OCI-LY3 (cell line): ENCODE measurements at regions not wholly inside any gene's neighbourhood (a gene's known extent, or its start where the extent isn't known, plus 50 kb on each side); places are given as distances from the start of the nearest gene placed in this dataset.
"Not testable (repeated sequence)": the region's sequence is repeated elsewhere in the genome, so short reads cannot be mapped to it uniquely, and the experiment has no call there.

Experiments used
- H2AFZ ChIP-seq: fragments of 200-600, 300-600 bp; shearing (Covaris generic); 2 replicates; pipeline ENCODE4 v1.6.0; 2014; ENCODE audit warnings: antibody characterized with exemption, low read depth, low read length
- H3K27ac ChIP-seq: fragments of 200-600, 300-600 bp; sonication (generic); 2 replicates; pipeline ENCODE4 v1.5.1; 2014; ENCODE audit warnings: mild to moderate bottlenecking, low read length, moderate library complexity, mixed read lengths
- H3K27me3 ChIP-seq: fragments of 200-600, 300-600 bp; sonication (generic); 2 replicates; pipeline ENCODE4 v1.6.1; 2014; ENCODE audit warnings: low read depth, low read length, mixed read lengths
- H3K36me3 ChIP-seq: fragments of 200-600, 300-600 bp; sonication (generic); replicated peaks from 2 replicates; pipeline ENCODE3; 2014; ENCODE audit warnings: low read depth, low read length, mixed read lengths
- H3K4me1 ChIP-seq: fragments of 300-600, 200-600 bp; sonication (generic); 2 replicates; pipeline ENCODE4 v1.6.1; 2014; ENCODE audit warnings: low read length, mixed read lengths
- H3K4me2 ChIP-seq: fragments of 200-600, 300-600 bp; sonication (generic); 2 replicates; pipeline ENCODE4 v1.6.1; 2014; ENCODE audit warnings: low read length, mixed read lengths
- H3K4me3 ChIP-seq: fragments of 300-600, 200-600 bp; sonication (generic); 2 replicates; pipeline ENCODE4 v1.5.1; 2014; ENCODE audit warnings: antibody characterized with exemption, mild to moderate bottlenecking, low read length, moderate library complexity
- H3K79me2 ChIP-seq: fragments of 300-600, 200-600 bp; shearing (Covaris generic); 2 replicates; pipeline ENCODE4 v1.6.1; 2014; ENCODE audit warnings: mild to moderate bottlenecking, low read length, mixed read lengths
- H3K9ac ChIP-seq: fragments of 300-600, 200-600 bp; shearing (Covaris generic); 2 replicates; pipeline ENCODE4 v1.6.0; 2014; ENCODE audit warnings: mild to moderate bottlenecking, low read length, moderate library complexity
- H3K9me3 ChIP-seq: fragments of 200-600, 300-600 bp; shearing (Covaris generic); 2 replicates; pipeline ENCODE4 v1.6.1; 2014; ENCODE audit warnings: low read length, mixed read lengths; ENCODE audit not compliant: insufficient read depth
- H4K20me1 ChIP-seq: fragments of 200-600, 300-600 bp; sonication (generic); 2 replicates; pipeline ENCODE4 v1.6.1; 2016; ENCODE audit warnings: low read length, mixed read lengths; ENCODE audit not compliant: insufficient read depth
- EZH2phosphoT487 ChIP-seq: fragments of 200-600 bp; shearing (Covaris generic); IDR thresholded peaks from 2 replicates; pipeline ENCODE4 v1.6.1; 2018; ENCODE audit warnings: antibody characterized with exemption, mixed run types, low read depth
- TF ChIP-seq, protein P1 (sequence below): fragments of 200-600, 300-600 bp; sonication (generic); IDR thresholded peaks from 2 replicates; pipeline ENCODE4 v1.5.1; 2014; ENCODE audit warnings: antibody characterized with exemption, low read length, low read depth

GRCh38 chr15:93758824-93759223 is 472.5 kb upstream of the MCTP2 start:
- Histone ChIP-seq H3K4me2 (no peak overlapping the region), H3K36me3 (no peaks in the 10 kb centered on the region), H3K27ac (no peak overlapping the region), H3K4me1 (no peaks in the 10 kb centered on the region), H3K27me3 (no peaks in the 10 kb centered on the region), H4K20me1 (no peaks in the 10 kb centered on the region; the same call in 1 of the 2 replicates), H3K9me3 (no peaks in the 10 kb centered on the region), H2AFZ (no peak overlapping the region), H3K9ac (no peak overlapping the region), H3K79me2 (no peaks in the 10 kb centered on the region), H3K4me3 (no peak overlapping the region)
- TF ChIP-seq EZH2phosphoT487, result no peak
- TF ChIP-seq, protein P1, sequence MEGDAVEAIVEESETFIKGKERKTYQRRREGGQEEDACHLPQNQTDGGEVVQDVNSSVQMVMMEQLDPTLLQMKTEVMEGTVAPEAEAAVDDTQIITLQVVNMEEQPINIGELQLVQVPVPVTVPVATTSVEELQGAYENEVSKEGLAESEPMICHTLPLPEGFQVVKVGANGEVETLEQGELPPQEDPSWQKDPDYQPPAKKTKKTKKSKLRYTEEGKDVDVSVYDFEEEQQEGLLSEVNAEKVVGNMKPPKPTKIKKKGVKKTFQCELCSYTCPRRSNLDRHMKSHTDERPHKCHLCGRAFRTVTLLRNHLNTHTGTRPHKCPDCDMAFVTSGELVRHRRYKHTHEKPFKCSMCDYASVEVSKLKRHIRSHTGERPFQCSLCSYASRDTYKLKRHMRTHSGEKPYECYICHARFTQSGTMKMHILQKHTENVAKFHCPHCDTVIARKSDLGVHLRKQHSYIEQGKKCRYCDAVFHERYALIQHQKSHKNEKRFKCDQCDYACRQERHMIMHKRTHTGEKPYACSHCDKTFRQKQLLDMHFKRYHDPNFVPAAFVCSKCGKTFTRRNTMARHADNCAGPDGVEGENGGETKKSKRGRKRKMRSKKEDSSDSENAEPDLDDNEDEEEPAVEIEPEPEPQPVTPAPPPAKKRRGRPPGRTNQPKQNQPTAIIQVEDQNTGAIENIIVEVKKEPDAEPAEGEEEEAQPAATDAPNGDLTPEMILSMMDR, result no peak

- no peak overlapping the region for H2AFZ ChIP-seq
- no peaks in the 10 kb centered on the region for H3K4me1 ChIP-seq
- H3K4me2 ChIP-seq, result no peak overlapping the region
- no peak overlapping the region for H3K27ac ChIP-seq
- H3K79me2 ChIP-seq, result no peaks in the 10 kb centered on the region
- H3K27me3 ChIP-seq, result no peaks in the 10 kb centered on the region
- H3K9ac ChIP-seq, result no peak overlapping the region
- TF ChIP-seq, protein P1, result no peak
- TF ChIP-seq EZH2phosphoT487, result no peak
- no peaks in the 10 kb centered on the region for H4K20me1 ChIP-seq
- no peaks in the 10 kb centered on the region for H3K9me3 ChIP-seq
- H3K4me3 ChIP-seq, result no peak overlapping the region
- no peaks in the 10 kb centered on the region for H3K36me3 ChIP-seq
Measured at GRCh38 chr15:93748710-93749109, 482.7 kb upstream of the MCTP2 start.

- H3K4me3 ChIP-seq, H4K20me1 ChIP-seq, H3K9me3 ChIP-seq, H3K27ac ChIP-seq, H3K79me2 ChIP-seq, H3K27me3 ChIP-seq, H3K36me3 ChIP-seq, H3K4me2 ChIP-seq, H3K9ac ChIP-seq, H3K4me1 ChIP-seq, H2AFZ ChIP-seq: not testable (repeated sequence)
Measured at GRCh38 chr15:93734976-93735375, 496.4 kb upstream of the MCTP2 start.

DNA sequence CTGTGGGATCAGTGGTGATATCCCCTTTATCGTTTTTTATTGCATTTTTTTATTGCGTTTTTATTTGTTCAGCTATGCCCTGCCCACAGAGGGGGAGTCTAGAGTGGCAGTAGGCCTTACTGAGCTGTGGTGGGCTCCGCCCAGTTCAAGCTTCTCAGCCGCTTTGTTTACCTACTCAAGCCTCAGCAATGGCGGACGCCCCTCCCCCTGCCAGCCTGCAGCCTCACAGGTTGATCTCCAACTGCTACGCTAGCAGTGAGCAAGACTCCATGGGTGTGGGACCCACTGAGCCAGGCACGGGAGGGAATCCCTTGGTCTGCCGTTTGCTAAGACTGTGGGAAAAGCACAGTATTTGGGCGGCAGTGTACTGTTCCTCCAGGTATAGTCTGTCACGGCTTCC is 500.6 kb upstream of the MCTP2 start:
- Histone ChIP-seq H3K4me3 (no peak overlapping the region), H3K27me3 (no peaks in the 10 kb centered on the region), H3K27ac (no peak overlapping the region), H3K4me2 (no peak overlapping the region), H2AFZ (no peak overlapping the region), H3K4me1 (no peaks in the 10 kb centered on the region), H3K36me3 (no peaks in the 10 kb centered on the region), H3K9me3 (no peaks in the 10 kb centered on the region), H3K79me2 (no peaks in the 10 kb centered on the region), H4K20me1 (no peaks in the 10 kb centered on the region), H3K9ac (no peak overlapping the region)
- TF ChIP-seq, protein P1, result no peak
- no peak for TF ChIP-seq EZH2phosphoT487

GRCh38 chr15:93722165-93722564 is 509.2 kb upstream of the MCTP2 start:
- Histone ChIP-seq H3K9me3 (no peaks in the 10 kb centered on the region), H3K4me1 (no peaks in the 10 kb centered on the region), H4K20me1 (no peaks in the 10 kb centered on the region)

More at GRCh38 chr15:93722165-93722564, 509.2 kb upstream of the MCTP2 start:
- no peak overlapping the region for H3K4me2 ChIP-seq
- no peak overlapping the region for H3K9ac ChIP-seq
- no peak overlapping the region for H3K27ac ChIP-seq
- no peak for TF ChIP-seq EZH2phosphoT487
- TF ChIP-seq, protein P1, result no peak
- H3K4me3 ChIP-seq, result no peak overlapping the region
- H3K36me3 ChIP-seq, result no peaks in the 10 kb centered on the region
- no peaks in the 10 kb centered on the region for H3K27me3 ChIP-seq
- H3K79me2 ChIP-seq, result no peaks in the 10 kb centered on the region
- H2AFZ ChIP-seq, result no peak overlapping the region
